ENCODE measurements at regions not wholly inside any gene's neighbourhood (a gene's known extent, or its start where the extent isn't known, plus 50 kb on each side); places are given as distances from the start of the nearest gene placed in this dataset.

- no peak overlapping the region for H3K27ac ChIP-seq (ENCODE audit: insufficient read depth in 1 of 2, low read depth in 1 of 2, low read length in 2 of 2, poor library complexity in 1 of 2, severe bottlenecking in 2 of 2)
- no peaks in the 10 kb centered on the region for H3K4me1 ChIP-seq (ENCODE audit: control extremely low read depth in 1 of 4, control insufficient read depth in 4 of 4, insufficient read depth in 4 of 4, low read length in 3 of 4)
- CTCF ChIA-PET, result interaction anchor here (0.6 kb wide), 1 partner anchor 1290 kb away, joined by 3 read pairs; no protein-coding TSS in a partner anchor
- no peaks in the 10 kb centered on the region for H3K27me3 ChIP-seq (replicated peaks in 2 of 5; ENCODE audit: control insufficient read depth in 4 of 5, insufficient read depth in 5 of 5, low read length in 4 of 5)
- no peaks in the 10 kb centered on the region for H3K9me3 ChIP-seq (ENCODE audit: control extremely low read depth in 1 of 5, control insufficient read depth in 4 of 5, insufficient read depth in 2 of 5, low read depth in 1 of 5, low read length in 4 of 5)
- H3K36me3 ChIP-seq (ENCODE audit: control insufficient read depth in 4 of 4, insufficient read depth in 4 of 4, low read length in 3 of 4), result no peaks in the 10 kb centered on the region
- WGBS (ENCODE audit: insufficient coverage), result 80% methylated on average over 1 of the region's 3 CpGs
- no peak overlapping the region for H3K4me3 ChIP-seq (ENCODE audit: control insufficient read depth in 1 of 7, extremely low read depth in 1 of 7, insufficient read depth in 4 of 7, low read depth in 2 of 7, low read length in 6 of 7)
- POLR2A ChIA-PET, result no interaction called here
- no peak for DNase-seq
These were observed 945.1 kb downstream of the EPHA3 start for GRCh38 chr3:90052425-90052950.

- no CpG with 5 or more reads among the region's 1 CpG for WGBS (ENCODE audit: insufficient coverage)
- H3K4me1 ChIP-seq (ENCODE audit: control extremely low read depth in 1 of 4, control insufficient read depth in 4 of 4, insufficient read depth in 4 of 4, low read length in 3 of 4), result no peaks in the 10 kb centered on the region
- H3K27me3 ChIP-seq (replicated peaks in 2 of 5; ENCODE audit: control insufficient read depth in 4 of 5, insufficient read depth in 5 of 5, low read length in 4 of 5), result no peaks in the 10 kb centered on the region
- H3K36me3 ChIP-seq (ENCODE audit: control insufficient read depth in 4 of 4, insufficient read depth in 4 of 4, low read length in 3 of 4), result no peaks in the 10 kb centered on the region
- no peak for DNase-seq
- H3K4me3 ChIP-seq (ENCODE audit: control insufficient read depth in 1 of 7, extremely low read depth in 1 of 7, insufficient read depth in 4 of 7, low read depth in 2 of 7, low read length in 6 of 7), result no peak overlapping the region
- no peaks in the 10 kb centered on the region for H3K9me3 ChIP-seq (ENCODE audit: control extremely low read depth in 1 of 5, control insufficient read depth in 4 of 5, insufficient read depth in 2 of 5, low read depth in 1 of 5, low read length in 4 of 5)
- ChIA-PET CTCF (no interaction called here), POLR2A (no interaction called here)
- H3K27ac ChIP-seq (ENCODE audit: insufficient read depth in 1 of 2, low read depth in 1 of 2, low read length in 2 of 2, poor library complexity in 1 of 2, severe bottlenecking in 2 of 2), result no peak overlapping the region
These were observed 946.9 kb downstream of the EPHA3 start for GRCh38 chr3:90054311-90054710.

GRCh38 chr3:90055666-90056065 is 948.2 kb downstream of the EPHA3 start:
- Histone ChIP-seq H3K27ac (ENCODE audit: insufficient read depth in 1 of 2, low read depth in 1 of 2, low read length in 2 of 2, poor library complexity in 1 of 2, severe bottlenecking in 2 of 2) (no peak overlapping the region), H3K36me3 (ENCODE audit: control insufficient read depth in 4 of 4, insufficient read depth in 4 of 4, low read length in 3 of 4) (no peaks in the 10 kb centered on the region), H3K27me3 (replicated peaks in 2 of 5; ENCODE audit: control insufficient read depth in 4 of 5, insufficient read depth in 5 of 5, low read length in 4 of 5) (no peaks in the 10 kb centered on the region), H3K4me3 (ENCODE audit: control insufficient read depth in 1 of 7, extremely low read depth in 1 of 7, insufficient read depth in 4 of 7, low read depth in 2 of 7, low read length in 6 of 7) (no peak overlapping the region), H3K4me1 (ENCODE audit: control extremely low read depth in 1 of 4, control insufficient read depth in 4 of 4, insufficient read depth in 4 of 4, low read length in 3 of 4) (no peaks in the 10 kb centered on the region), H3K9me3 (ENCODE audit: control extremely low read depth in 1 of 5, control insufficient read depth in 4 of 5, insufficient read depth in 2 of 5, low read depth in 1 of 5, low read length in 4 of 5) (no peaks in the 10 kb centered on the region)
- 100% methylated on average over 1 of the region's 2 CpGs for WGBS (ENCODE audit: insufficient coverage)
- ChIA-PET CTCF (no interaction called here), POLR2A (no interaction called here)
- no peak for DNase-seq

- WGBS (ENCODE audit: insufficient coverage), result no CpG with 5 or more reads among the region's 2 CpGs
- H3K27ac ChIP-seq (ENCODE audit: insufficient read depth in 1 of 2, low read depth in 1 of 2, low read length in 2 of 2, poor library complexity in 1 of 2, severe bottlenecking in 2 of 2), result no peak overlapping the region
- ChIA-PET CTCF (no interaction called here), POLR2A (no interaction called here)
- no peaks in the 10 kb centered on the region for H3K4me1 ChIP-seq (ENCODE audit: control extremely low read depth in 1 of 4, control insufficient read depth in 4 of 4, insufficient read depth in 4 of 4, low read length in 3 of 4)
- DNase-seq, result no peak
- no peaks in the 10 kb centered on the region for H3K27me3 ChIP-seq (replicated peaks in 2 of 5; ENCODE audit: control insufficient read depth in 4 of 5, insufficient read depth in 5 of 5, low read length in 4 of 5)
- no peaks in the 10 kb centered on the region for H3K9me3 ChIP-seq (ENCODE audit: control extremely low read depth in 1 of 5, control insufficient read depth in 4 of 5, insufficient read depth in 2 of 5, low read depth in 1 of 5, low read length in 4 of 5)
- H3K36me3 ChIP-seq (ENCODE audit: control insufficient read depth in 4 of 4, insufficient read depth in 4 of 4, low read length in 3 of 4), result no peaks in the 10 kb centered on the region
- H3K4me3 ChIP-seq (ENCODE audit: control insufficient read depth in 1 of 7, extremely low read depth in 1 of 7, insufficient read depth in 4 of 7, low read depth in 2 of 7, low read length in 6 of 7), result no peak overlapping the region
These were observed 949.0 kb downstream of the EPHA3 start for GRCh38 chr3:90056281-90057032.

- Histone ChIP-seq H3K9me3 (ENCODE audit: control extremely low read depth in 1 of 5, control insufficient read depth in 4 of 5, insufficient read depth in 2 of 5, low read depth in 1 of 5, low read length in 4 of 5) (no peaks in the 10 kb centered on the region), H3K36me3 (ENCODE audit: control insufficient read depth in 4 of 4, insufficient read depth in 4 of 4, low read length in 3 of 4) (no peaks in the 10 kb centered on the region), H3K4me3 (ENCODE audit: control insufficient read depth in 1 of 7, extremely low read depth in 1 of 7, insufficient read depth in 4 of 7, low read depth in 2 of 7, low read length in 6 of 7) (no peak overlapping the region), H3K4me1 (ENCODE audit: control extremely low read depth in 1 of 4, control insufficient read depth in 4 of 4, insufficient read depth in 4 of 4, low read length in 3 of 4) (no peaks in the 10 kb centered on the region), H3K27ac (ENCODE audit: insufficient read depth in 1 of 2, low read depth in 1 of 2, low read length in 2 of 2, poor library complexity in 1 of 2, severe bottlenecking in 2 of 2) (no peak overlapping the region), H3K27me3 (replicated peaks in 2 of 5; ENCODE audit: control insufficient read depth in 4 of 5, insufficient read depth in 5 of 5, low read length in 4 of 5) (no peaks in the 10 kb centered on the region)
- POLR2A ChIA-PET, result no interaction called here
- CTCF ChIA-PET, result no interaction called here
- DNase-seq, result no peak
These were observed 954.6 kb downstream of the EPHA3 start for GRCh38 chr3:90062016-90062415.

- Histone ChIP-seq H3K36me3 (ENCODE audit: control insufficient read depth in 4 of 4, insufficient read depth in 4 of 4, low read length in 3 of 4) (no peaks in the 10 kb centered on the region), H3K4me3 (ENCODE audit: control insufficient read depth in 1 of 7, extremely low read depth in 1 of 7, insufficient read depth in 4 of 7, low read depth in 2 of 7, low read length in 6 of 7) (no peak overlapping the region), H3K4me1 (ENCODE audit: control extremely low read depth in 1 of 4, control insufficient read depth in 4 of 4, insufficient read depth in 4 of 4, low read length in 3 of 4) (no peaks in the 10 kb centered on the region), H3K27me3 (replicated peaks in 2 of 5; ENCODE audit: control insufficient read depth in 4 of 5, insufficient read depth in 5 of 5, low read length in 4 of 5) (no peaks in the 10 kb centered on the region), H3K9me3 (ENCODE audit: control extremely low read depth in 1 of 5, control insufficient read depth in 4 of 5, insufficient read depth in 2 of 5, low read depth in 1 of 5, low read length in 4 of 5) (no peaks in the 10 kb centered on the region), H3K27ac (ENCODE audit: insufficient read depth in 1 of 2, low read depth in 1 of 2, low read length in 2 of 2, poor library complexity in 1 of 2, severe bottlenecking in 2 of 2) (no peak overlapping the region)
- CTCF ChIA-PET, result no interaction called here
- POLR2A ChIA-PET, result no interaction called here
- 60% methylated on average over 1 of the region's 2 CpGs for WGBS (ENCODE audit: insufficient coverage)
- DNase-seq, result no peak
These were observed 955.3 kb downstream of the EPHA3 start for GRCh38 chr3:90062631-90063200.

GRCh38 chr3:90068783-90069182 is 961.4 kb downstream of the EPHA3 start:
- POLR2A ChIA-PET, result no interaction called here
- no peak for DNase-seq
- no peak overlapping the region for H3K4me3 ChIP-seq (ENCODE audit: control insufficient read depth in 1 of 7, extremely low read depth in 1 of 7, insufficient read depth in 4 of 7, low read depth in 2 of 7, low read length in 6 of 7)
- no peaks in the 10 kb centered on the region for H3K36me3 ChIP-seq (ENCODE audit: control insufficient read depth in 4 of 4, insufficient read depth in 4 of 4, low read length in 3 of 4)
- 100% methylated on average over 1 of the region's 3 CpGs for WGBS (ENCODE audit: insufficient coverage)
- H3K9me3 ChIP-seq (ENCODE audit: control extremely low read depth in 1 of 5, control insufficient read depth in 4 of 5, insufficient read depth in 2 of 5, low read depth in 1 of 5, low read length in 4 of 5), result peaks cover 0 to 2% (median 0%) of the 10 kb centered on the region in 5 experiments
- H3K27me3 ChIP-seq (replicated peaks in 2 of 5; ENCODE audit: control insufficient read depth in 4 of 5, insufficient read depth in 5 of 5, low read length in 4 of 5), result no peaks in the 10 kb centered on the region
- H3K27ac ChIP-seq (ENCODE audit: insufficient read depth in 1 of 2, low read depth in 1 of 2, low read length in 2 of 2, poor library complexity in 1 of 2, severe bottlenecking in 2 of 2), result no peak overlapping the region
- CTCF ChIA-PET, result no interaction called here
- H3K4me1 ChIP-seq (ENCODE audit: control extremely low read depth in 1 of 4, control insufficient read depth in 4 of 4, insufficient read depth in 4 of 4, low read length in 3 of 4), result no peaks in the 10 kb centered on the region

Data from common myeloid progenitor, CD34-positive (primary cell).